ENCODE measurements at regions not wholly inside any gene's neighbourhood (a gene's known extent, or its start where the extent isn't known, plus 50 kb on each side); places are given as distances from the start of the nearest gene placed in this dataset.

DNA sequence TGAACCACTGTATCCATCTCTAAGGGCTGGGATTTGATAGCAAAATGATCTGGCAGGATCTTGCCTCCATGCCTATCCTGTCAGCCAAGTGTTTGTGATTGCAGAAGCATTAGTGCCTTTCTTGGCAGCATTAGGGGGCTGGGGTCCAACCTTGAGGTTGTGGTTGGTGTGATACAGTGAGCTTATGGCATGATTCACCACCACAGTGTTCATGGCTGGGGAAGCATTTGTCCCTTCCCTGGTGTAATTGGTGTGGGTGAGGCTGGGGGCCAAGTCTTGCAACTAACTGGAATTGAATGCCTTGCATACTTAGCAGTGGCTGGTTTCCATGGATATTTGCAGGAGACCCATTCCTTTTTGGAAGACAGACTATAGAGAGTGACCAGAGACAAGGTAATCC lies 271.0 kb upstream of the TBL1XR1 start:
- H3K27ac ChIP-seq, result no peak overlapping the region

DNA sequence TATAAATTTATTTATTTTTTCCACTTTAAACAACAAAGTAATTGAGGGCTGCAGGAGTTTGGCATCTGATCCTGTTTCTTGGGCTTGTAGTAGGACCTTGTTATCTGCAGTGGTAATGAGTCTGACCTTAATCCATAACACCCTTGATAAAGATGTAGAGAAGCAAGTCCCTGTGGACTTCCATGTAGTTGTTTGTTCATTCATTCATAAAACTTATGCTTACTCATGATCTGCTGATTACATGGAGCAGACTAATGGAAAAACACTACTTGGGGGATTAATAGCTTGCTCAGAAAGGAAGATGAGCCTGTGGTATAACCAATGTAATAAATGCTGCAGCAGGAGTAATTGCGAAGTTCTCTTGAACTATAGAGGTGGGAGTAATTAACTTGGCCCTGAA lies 271.5 kb upstream of the TBL1XR1 start:
- H3K4me1 ChIP-seq (ENCODE audit: insufficient read depth), result no peaks in the 10 kb centered on the region
- no peak overlapping the region for H3K27ac ChIP-seq
- no peak overlapping the region for H3K4me3 ChIP-seq
- intact Hi-C loops (cut with DNase I), result no loop called here
- no peak for DNase-seq
- H3K36me3 ChIP-seq, result no peaks in the 10 kb centered on the region
- no peaks in the 10 kb centered on the region for H3K9me3 ChIP-seq
- 54 to 94% (median 93%) methylated on average over 1 of the region's 1 CpG for WGBS, 3 donors
- TF ChIP-seq POLR2A (IDR thresholded peaks at IDR 0.05), result no peak
- TF ChIP-seq EP300 (IDR thresholded peaks at IDR 0.05), result no peak
- TF ChIP-seq, protein P1, sequence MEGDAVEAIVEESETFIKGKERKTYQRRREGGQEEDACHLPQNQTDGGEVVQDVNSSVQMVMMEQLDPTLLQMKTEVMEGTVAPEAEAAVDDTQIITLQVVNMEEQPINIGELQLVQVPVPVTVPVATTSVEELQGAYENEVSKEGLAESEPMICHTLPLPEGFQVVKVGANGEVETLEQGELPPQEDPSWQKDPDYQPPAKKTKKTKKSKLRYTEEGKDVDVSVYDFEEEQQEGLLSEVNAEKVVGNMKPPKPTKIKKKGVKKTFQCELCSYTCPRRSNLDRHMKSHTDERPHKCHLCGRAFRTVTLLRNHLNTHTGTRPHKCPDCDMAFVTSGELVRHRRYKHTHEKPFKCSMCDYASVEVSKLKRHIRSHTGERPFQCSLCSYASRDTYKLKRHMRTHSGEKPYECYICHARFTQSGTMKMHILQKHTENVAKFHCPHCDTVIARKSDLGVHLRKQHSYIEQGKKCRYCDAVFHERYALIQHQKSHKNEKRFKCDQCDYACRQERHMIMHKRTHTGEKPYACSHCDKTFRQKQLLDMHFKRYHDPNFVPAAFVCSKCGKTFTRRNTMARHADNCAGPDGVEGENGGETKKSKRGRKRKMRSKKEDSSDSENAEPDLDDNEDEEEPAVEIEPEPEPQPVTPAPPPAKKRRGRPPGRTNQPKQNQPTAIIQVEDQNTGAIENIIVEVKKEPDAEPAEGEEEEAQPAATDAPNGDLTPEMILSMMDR (IDR thresholded peaks at IDR 0.05), result no peak
- no peaks in the 10 kb centered on the region for H3K27me3 ChIP-seq

More for the DNA sequence above, 271.0 kb upstream of the TBL1XR1 start:
- Histone ChIP-seq H3K27me3 (no peaks in the 10 kb centered on the region), H3K4me1 (ENCODE audit: insufficient read depth) (no peaks in the 10 kb centered on the region), H3K4me3 (no peak overlapping the region), H3K9me3 (no peaks in the 10 kb centered on the region), H3K36me3 (no peaks in the 10 kb centered on the region)
- TF ChIP-seq EP300 (IDR thresholded peaks at IDR 0.05) (no peak), POLR2A (IDR thresholded peaks at IDR 0.05) (no peak)
- TF ChIP-seq, protein P1 (IDR thresholded peaks at IDR 0.05), result no peak
- DNase-seq, result no peak
- intact Hi-C loops (cut with DNase I), result no loop called here

DNA sequence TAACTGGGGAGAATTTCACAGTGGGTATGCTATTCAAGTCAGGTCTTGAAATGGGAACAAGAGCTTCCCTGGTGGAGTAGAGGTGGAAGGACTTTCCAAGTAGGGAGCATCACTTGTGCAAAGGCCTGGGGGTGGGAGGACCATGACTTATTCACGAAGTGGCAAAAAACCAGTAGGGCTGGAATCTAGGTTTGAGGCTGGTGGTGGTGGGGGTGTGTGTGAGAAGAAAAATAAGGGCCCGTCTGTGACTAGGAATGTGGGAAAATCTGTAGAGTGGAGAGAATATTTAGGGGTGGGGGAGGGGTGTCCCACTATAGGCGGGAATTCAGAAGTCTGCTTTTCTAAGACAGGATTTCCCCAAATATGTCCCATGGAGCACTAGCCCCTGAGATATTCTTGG lies 271.9 kb upstream of the TBL1XR1 start:
- TF ChIP-seq EP300 (IDR thresholded peaks at IDR 0.05), result no peak
- TF ChIP-seq POLR2A (IDR thresholded peaks at IDR 0.05), result no peak
- TF ChIP-seq, protein P1 (IDR thresholded peaks at IDR 0.05), result no peak
- Histone ChIP-seq H3K4me3 (no peak overlapping the region), H3K36me3 (no peaks in the 10 kb centered on the region), H3K27me3 (no peaks in the 10 kb centered on the region), H3K9me3 (no peaks in the 10 kb centered on the region), H3K27ac (no peak overlapping the region), H3K4me1 (ENCODE audit: insufficient read depth) (no peaks in the 10 kb centered on the region)
- intact Hi-C loops (cut with DNase I), result no loop called here
- DNase-seq, result no peak
- WGBS, 3 donors, result 92 to 93% (median 92%) methylated on average over 3 of the region's 3 CpGs

DNA sequence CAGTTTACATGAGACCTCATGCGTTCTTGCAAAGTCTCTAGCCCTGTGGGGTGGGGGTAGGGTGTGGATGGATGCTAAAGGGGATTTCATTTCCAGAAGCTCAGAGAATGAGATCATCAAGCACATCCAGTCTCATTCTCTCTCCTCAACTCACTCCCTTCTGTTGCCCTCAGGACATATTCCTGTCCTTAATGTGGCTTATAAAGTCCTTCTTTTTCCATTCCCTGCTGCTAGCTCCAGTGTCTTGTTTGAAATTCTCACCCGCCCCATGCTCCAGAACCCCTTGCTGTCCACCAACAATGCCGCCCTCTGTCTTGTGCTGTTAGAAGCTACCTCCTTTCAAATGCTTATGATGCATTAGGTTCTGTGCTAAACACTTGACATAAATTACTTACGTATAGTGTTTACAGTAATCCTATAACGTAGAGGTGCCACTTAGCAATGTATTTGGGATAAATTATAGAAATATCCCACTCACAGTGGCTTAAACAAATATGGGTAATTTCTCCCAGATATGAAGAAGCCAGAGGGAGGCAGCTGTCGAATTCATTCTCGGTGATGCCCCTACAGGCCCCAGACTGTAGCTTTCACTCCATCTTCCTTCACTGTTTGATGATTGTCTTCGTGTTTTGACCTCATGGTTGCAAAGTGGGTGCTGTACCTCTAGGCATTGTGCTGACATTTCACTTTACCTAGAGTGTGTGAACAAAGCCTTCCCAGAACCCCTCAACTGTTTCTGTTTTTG lies 273.1 kb upstream of the TBL1XR1 start:
- Histone ChIP-seq H3K9me3 (no peaks in the 10 kb centered on the region), H3K4me1 (ENCODE audit: insufficient read depth) (no peaks in the 10 kb centered on the region), H3K36me3 (no peaks in the 10 kb centered on the region), H3K4me3 (no peak overlapping the region), H3K27ac (no peak overlapping the region), H3K27me3 (no peaks in the 10 kb centered on the region)
- DNase-seq, result no peak
- intact Hi-C loops (cut with DNase I), result no loop called here
- no peak for TF ChIP-seq EP300 (IDR thresholded peaks at IDR 0.05)
- no peak for TF ChIP-seq POLR2A (IDR thresholded peaks at IDR 0.05)
- TF ChIP-seq, protein P1 (IDR thresholded peaks at IDR 0.05), result no peak
- WGBS, 3 donors, result 94 to 96% (median 94%) methylated on average over 8 of the region's 8 CpGs

All from ovary (tissue), 7 donors.